CD4-positive, CD25-positive, alpha-beta regulatory T cell (primary cell): ENCODE measurements at regions not wholly inside any gene's neighbourhood (a gene's known extent, or its start where the extent isn't known, plus 50 kb on each side); places are given as distances from the start of the nearest gene placed in this dataset.

Experiments
- ATAC-seq, 2 donors: fragments of 150-1000 bp; cut with Tn5 transposase; one replicate each; pipeline ENCODE4 v1.10.0; 2021; ENCODE audit warnings: low read depth in 2 of 2, moderate number of reproducible peaks in 2 of 2, moderate library complexity in 1 of 2
- DNase-seq, 3 donors: peaks; one replicate each; pipeline versions ENCODE4 v3.0.0 to v3.0.0-alpha.2; 2012 to 2022; ENCODE audit warnings: mixed read lengths in 1 of 3
- H3K27ac ChIP-seq: one replicate; pipeline ENCODE4 v1.7.0; 2013; ENCODE audit warnings: mild to moderate bottlenecking, low read length; ENCODE audit not compliant: insufficient read depth, poor library complexity, severe bottlenecking
- H3K27me3 ChIP-seq: one replicate; pipeline ENCODE4 v1.7.0; 2013; ENCODE audit warnings: low read length; ENCODE audit not compliant: control insufficient read depth, insufficient read depth
- H3K36me3 ChIP-seq: one replicate; pipeline ENCODE4 v1.7.0; 2013; ENCODE audit warnings: mild to moderate bottlenecking, low read length, moderate library complexity; ENCODE audit not compliant: control insufficient read depth, insufficient read depth
- H3K4me1 ChIP-seq: 2 replicates; pipeline ENCODE4 v1.7.0; 2013; ENCODE audit warnings: mild to moderate bottlenecking, low read length; ENCODE audit not compliant: insufficient read depth, control insufficient read depth, poor library complexity, severe bottlenecking
- H3K4me3 ChIP-seq: one replicate; pipeline ENCODE4 v1.7.0; 2013; ENCODE audit warnings: low read depth, mild to moderate bottlenecking, low read length, moderate library complexity
- H3K9me3 ChIP-seq, 2 experiments: 1 replicate in 1 of 2; 2 replicates in 1 of 2; pipeline ENCODE4 v1.7.0; 2013; ENCODE audit warnings: low read length in 2 of 2, mild to moderate bottlenecking in 1 of 2, moderate library complexity in 1 of 2; ENCODE audit not compliant: control insufficient read depth in 2 of 2
- H3K27ac Mint-ChIP-seq, 3 donors: one replicate each; pipeline ENCODE4 v1.8.0; 2020 to 2022; ENCODE audit warnings: mild to moderate bottlenecking in 3 of 3, mixed read lengths in 3 of 3, moderate library complexity in 2 of 3
- H3K27me3 Mint-ChIP-seq: one replicate; pipeline ENCODE4 v1.8.0; 2022; ENCODE audit warnings: mild to moderate bottlenecking, mixed read lengths
- H3K36me3 Mint-ChIP-seq: one replicate; pipeline ENCODE4 v1.8.0; 2020; ENCODE audit warnings: mixed read lengths
- H3K4me1 Mint-ChIP-seq, 4 donors: one replicate each; pipeline ENCODE4 v1.8.0; 2020 to 2022; ENCODE audit warnings: mixed read lengths in 4 of 4, mild to moderate bottlenecking in 1 of 4
- H3K4me3 Mint-ChIP-seq, 4 donors: one replicate each; pipeline ENCODE4 v1.8.0; 2020 to 2022; ENCODE audit warnings: mild to moderate bottlenecking in 4 of 4, mixed read lengths in 4 of 4, moderate library complexity in 3 of 4
- H3K9me3 Mint-ChIP-seq, 7 donors: one replicate each; pipeline ENCODE4 v1.8.0; 2020 to 2022; ENCODE audit warnings: mixed read lengths in 7 of 7, mild to moderate bottlenecking in 3 of 7, moderate library complexity in 2 of 7

GRCh38 chr4:12146339-12146738, 717.6 kb upstream of the HS3ST1 start:
- no peak overlapping the region for H3K27ac Mint-ChIP-seq
- no peaks in the 10 kb centered on the region for H3K4me1 ChIP-seq
- no peaks in the 10 kb centered on the region for H3K36me3 Mint-ChIP-seq
- no peak overlapping the region for H3K27ac ChIP-seq
- H3K4me3 Mint-ChIP-seq = no peak overlapping the region
- H3K27me3 ChIP-seq = no peaks in the 10 kb centered on the region
- no peaks in the 10 kb centered on the region for H3K27me3 Mint-ChIP-seq
- H3K4me1 Mint-ChIP-seq = no peaks in the 10 kb centered on the region
- ATAC-seq (no peak), DNase-seq (no peak)
- H3K4me3 ChIP-seq = no peak overlapping the region
- H3K36me3 ChIP-seq = no peaks in the 10 kb centered on the region
- no peaks in the 10 kb centered on the region for H3K9me3 ChIP-seq
- peaks cover 2 to 16% (median 5%) of the 10 kb centered on the region in 7 donors for H3K9me3 Mint-ChIP-seq

GRCh38 chr4:12145768-12146167, 717.1 kb upstream of the HS3ST1 start:
- H3K27ac Mint-ChIP-seq = no peak overlapping the region
- H3K36me3 Mint-ChIP-seq = no peaks in the 10 kb centered on the region
- H3K4me1 Mint-ChIP-seq = no peaks in the 10 kb centered on the region
- no peak overlapping the region for H3K4me3 Mint-ChIP-seq
- H3K4me1 ChIP-seq = no peaks in the 10 kb centered on the region
- H3K9me3 ChIP-seq = no peaks in the 10 kb centered on the region
- no peak overlapping the region for H3K27ac ChIP-seq
- ATAC-seq = no peak
- peaks cover 2 to 13% (median 4%) of the 10 kb centered on the region in 7 donors for H3K9me3 Mint-ChIP-seq
- H3K36me3 ChIP-seq = no peaks in the 10 kb centered on the region
- no peaks in the 10 kb centered on the region for H3K27me3 Mint-ChIP-seq
- no peak for DNase-seq
- H3K27me3 ChIP-seq = no peaks in the 10 kb centered on the region
- H3K4me3 ChIP-seq = no peak overlapping the region

DNA sequence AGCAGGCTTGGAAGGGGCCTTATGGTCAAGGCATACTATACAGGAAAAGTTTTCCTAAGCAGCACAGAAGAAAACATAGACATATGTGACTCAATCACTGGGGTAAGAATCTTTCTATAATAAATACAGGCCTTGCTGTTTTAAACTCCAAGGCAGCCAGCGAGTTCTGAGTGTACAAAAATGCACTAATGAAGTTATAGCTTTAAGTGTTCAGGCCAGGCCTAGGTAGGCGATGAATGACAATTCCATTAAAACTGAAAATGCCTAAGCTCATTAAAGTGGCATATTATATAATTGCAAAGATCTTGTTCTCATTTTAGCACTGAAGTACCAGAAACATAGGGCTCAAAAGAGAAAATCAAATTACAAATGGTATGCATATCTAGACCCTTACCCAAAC, 716.4 kb upstream of the HS3ST1 start:
- no peaks in the 10 kb centered on the region for H3K27me3 ChIP-seq
- DNase-seq (no peak), ATAC-seq (no peak)
- Mint-ChIP-seq H3K9me3 (peaks cover 0 to 10% (median 2%) of the 10 kb centered on the region in 7 donors), H3K4me1 (no peaks in the 10 kb centered on the region), H3K4me3 (no peak overlapping the region), H3K27ac (no peak overlapping the region), H3K27me3 (no peaks in the 10 kb centered on the region), H3K36me3 (no peaks in the 10 kb centered on the region)
- H3K36me3 ChIP-seq = no peaks in the 10 kb centered on the region
- no peak overlapping the region for H3K27ac ChIP-seq
- no peaks in the 10 kb centered on the region for H3K4me1 ChIP-seq
- no peaks in the 10 kb centered on the region for H3K9me3 ChIP-seq
- H3K4me3 ChIP-seq = no peak overlapping the region

GRCh38 chr4:12144051-12144450, 715.4 kb upstream of the HS3ST1 start:
- Mint-ChIP-seq H3K27ac (no peak overlapping the region), H3K4me3 (no peak overlapping the region), H3K27me3 (no peaks in the 10 kb centered on the region), H3K36me3 (no peaks in the 10 kb centered on the region), H3K4me1 (no peaks in the 10 kb centered on the region), H3K9me3 (peaks cover 0 to 10% (median 5%) of the 10 kb centered on the region in 7 donors)
- Histone ChIP-seq H3K27ac (no peak overlapping the region), H3K4me3 (no peak overlapping the region), H3K4me1 (no peaks in the 10 kb centered on the region), H3K27me3 (no peaks in the 10 kb centered on the region), H3K9me3 (no peaks in the 10 kb centered on the region), H3K36me3 (no peaks in the 10 kb centered on the region)
- DNase-seq = no peak
- no peak for ATAC-seq

DNA sequence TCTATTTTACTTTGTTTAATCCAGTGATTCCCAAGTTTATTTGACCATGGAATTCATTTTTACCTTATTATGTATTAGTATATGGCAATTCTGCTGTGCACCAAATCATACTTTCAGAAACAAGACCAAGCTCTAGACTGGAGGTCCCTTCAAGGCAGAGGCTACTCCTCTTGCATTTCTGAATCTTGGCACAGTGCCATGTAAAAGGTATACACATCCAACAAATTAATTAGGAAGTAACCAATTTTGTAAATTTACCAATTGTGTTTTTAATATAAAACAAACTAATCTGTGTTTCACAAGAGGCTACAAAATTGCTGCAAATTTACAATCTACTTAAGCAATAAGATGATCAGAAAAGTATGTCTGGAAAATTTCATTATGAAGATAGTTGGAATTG, 712.2 kb upstream of the HS3ST1 start:
- no peaks in the 10 kb centered on the region for H3K4me1 ChIP-seq
- no peak overlapping the region for H3K27ac Mint-ChIP-seq

DNA sequence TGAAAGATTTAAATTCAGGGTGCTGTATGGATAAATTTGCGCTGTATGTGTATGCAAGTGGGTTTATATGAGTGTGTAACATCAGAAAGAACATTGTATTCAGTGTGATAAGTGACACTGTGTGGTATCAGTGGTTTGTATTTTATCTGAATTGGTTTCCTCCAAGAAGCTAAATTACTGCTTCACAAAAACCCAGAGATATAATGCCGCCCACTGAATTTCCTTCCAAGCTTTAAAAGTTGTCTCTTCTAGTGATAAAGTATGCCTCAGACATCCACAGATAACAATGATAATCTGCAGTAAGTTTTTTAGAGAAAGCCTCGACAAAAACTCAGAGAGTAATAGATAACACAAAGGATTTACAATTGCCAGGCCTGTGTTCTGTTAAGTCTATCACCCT, 710.6 kb upstream of the HS3ST1 start:
- peaks cover 0 to 9% (median 4%) of the 10 kb centered on the region in 7 donors for H3K9me3 Mint-ChIP-seq
- Histone ChIP-seq H3K27me3 (no peaks in the 10 kb centered on the region), H3K9me3 (no peaks in the 10 kb centered on the region), H3K4me3 (no peak overlapping the region), H3K27ac (no peak overlapping the region), H3K36me3 (no peaks in the 10 kb centered on the region), H3K4me1 (no peaks in the 10 kb centered on the region)
- no peaks in the 10 kb centered on the region for H3K27me3 Mint-ChIP-seq
- H3K4me3 Mint-ChIP-seq = no peak overlapping the region
- DNase-seq (no peak), ATAC-seq (no peak)
- H3K4me1 Mint-ChIP-seq = no peaks in the 10 kb centered on the region
- H3K36me3 Mint-ChIP-seq = no peaks in the 10 kb centered on the region
- no peak overlapping the region for H3K27ac Mint-ChIP-seq

More for the DNA sequence above, 712.2 kb upstream of the HS3ST1 start:
- Mint-ChIP-seq H3K4me1 (no peaks in the 10 kb centered on the region), H3K27me3 (no peaks in the 10 kb centered on the region), H3K9me3 (peaks cover 0 to 14% (median 6%) of the 10 kb centered on the region in 7 donors), H3K36me3 (no peaks in the 10 kb centered on the region), H3K4me3 (no peak overlapping the region)
- H3K4me3 ChIP-seq = no peak overlapping the region
- DNase-seq (no peak), ATAC-seq (no peak)
- no peaks in the 10 kb centered on the region for H3K27me3 ChIP-seq
- H3K9me3 ChIP-seq = no peaks in the 10 kb centered on the region
- no peaks in the 10 kb centered on the region for H3K36me3 ChIP-seq
- H3K27ac ChIP-seq = no peak overlapping the region

GRCh38 chr4:12138488-12138887, 709.8 kb upstream of the HS3ST1 start:
- ATAC-seq (no peak), DNase-seq (no peak)
- Histone ChIP-seq H3K27me3 (no peaks in the 10 kb centered on the region), H3K27ac (no peak overlapping the region), H3K36me3 (no peaks in the 10 kb centered on the region), H3K4me3 (no peak overlapping the region), H3K4me1 (no peaks in the 10 kb centered on the region), H3K9me3 (peaks cover 0 to 3% of the 10 kb centered on the region in 2 experiments)
- Mint-ChIP-seq H3K4me1 (no peaks in the 10 kb centered on the region), H3K27ac (no peak overlapping the region), H3K36me3 (no peaks in the 10 kb centered on the region), H3K27me3 (no peaks in the 10 kb centered on the region), H3K9me3 (peaks cover 0 to 13% (median 4%) of the 10 kb centered on the region in 7 donors), H3K4me3 (no peak overlapping the region)

DNA sequence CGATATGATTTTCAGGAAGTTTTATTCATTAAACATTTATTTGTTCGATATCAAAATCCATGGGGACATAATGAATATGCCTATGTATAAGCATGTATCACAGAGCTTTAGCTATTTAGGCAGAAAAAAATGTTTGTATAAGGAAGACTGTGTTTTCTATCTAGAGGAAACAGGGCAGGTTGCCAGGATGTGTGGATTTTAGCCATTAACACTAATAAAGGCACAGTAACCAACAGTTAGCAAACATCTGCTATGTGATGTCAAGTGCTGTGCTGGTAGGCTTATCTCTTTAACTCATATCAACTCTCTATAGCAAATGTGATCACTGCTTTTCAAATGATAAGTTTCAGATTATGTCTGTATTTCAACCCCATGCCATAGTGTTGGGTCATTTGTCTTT, 708.9 kb upstream of the HS3ST1 start:
- H3K27ac Mint-ChIP-seq = no peak overlapping the region
- Histone ChIP-seq H3K27me3 (no peaks in the 10 kb centered on the region), H3K4me1 (no peaks in the 10 kb centered on the region), H3K36me3 (no peaks in the 10 kb centered on the region), H3K4me3 (no peak overlapping the region), H3K27ac (no peak overlapping the region), H3K9me3 (peaks cover 0 to 5% of the 10 kb centered on the region in 2 experiments)
- no peaks in the 10 kb centered on the region for H3K36me3 Mint-ChIP-seq
- H3K4me3 Mint-ChIP-seq = no peak overlapping the region
- H3K4me1 Mint-ChIP-seq = no peaks in the 10 kb centered on the region
- H3K9me3 Mint-ChIP-seq = peaks cover 0 to 13% (median 4%) of the 10 kb centered on the region in 7 donors
- ATAC-seq (no peak), DNase-seq (no peak)
- H3K27me3 Mint-ChIP-seq = no peaks in the 10 kb centered on the region
